SK-N-SH (cell line): ENCODE measurements at regions not wholly inside any gene's neighbourhood (a gene's known extent, or its start where the extent isn't known, plus 50 kb on each side); places are given as distances from the start of the nearest gene placed in this dataset.

Experiments
- CTCF ChIA-PET: fragments of 300-600, 350-600 bp; formaldehyde crosslinking; extraction: SDS; loops from one replicate; lab custom pipeline; 2021; lab: Yijun Ruan, JAX
- POLR2A ChIA-PET: fragments of 350-600 bp; sonication (Branson Sonifier 250); formaldehyde crosslinking; extraction: SDS; loops from one replicate; lab custom pipeline; 2020; ENCODE audit warnings: antibody characterized with exemption, inconsistent platforms; lab: Yijun Ruan, JAX
- DNase-seq: peaks from one replicate; pipeline ENCODE4 v3.0.0; 2012
- H2AFZ ChIP-seq: fragments of 200-600 bp; sonication (generic); 2 replicates; pipeline ENCODE4 v1.8.1; 2016; ENCODE audit warnings: antibody characterized with exemption, mild to moderate bottlenecking, low read depth
- H3F3A ChIP-seq: fragments of 200-600 bp; sonication (generic); replicated peaks from 2 replicates; pipeline ENCODE3; 2016; ENCODE audit warnings: antibody characterized with exemption, mild to moderate bottlenecking; ENCODE audit not compliant: insufficient read depth
- H3K27ac ChIP-seq, 2 experiments: fragments of 200-500 bp in 1 of 2; fragments of 200-600 bp in 1 of 2; sonication (Bioruptor generic) in 1 of 2; sonication (generic), shearing (Covaris generic) in 1 of 2; 2 replicates each; pipeline versions ENCODE4 v1.5.1 to v1.6.1; 2014 to 2016; ENCODE audit warnings: low read depth in 2 of 2, inconsistent platforms in 1 of 2, low read length in 1 of 2, mild to moderate bottlenecking in 1 of 2, mixed read lengths in 1 of 2
- H3K27me3 ChIP-seq: fragments of 200-600 bp; sonication (generic), shearing (Covaris generic); 2 replicates; pipeline ENCODE4 v1.6.1; 2016; ENCODE audit warnings: mixed run types; ENCODE audit not compliant: insufficient read depth
- H3K36me3 ChIP-seq, 2 experiments: fragments of 200-500 bp in 1 of 2; fragments of 200-600 bp in 1 of 2; sonication (Bioruptor generic) in 1 of 2; sonication (generic) in 1 of 2; replicated peaks in 1 of 2; 2 replicates each; pipeline versions ENCODE3 to v1.5.1; 2014 to 2016; ENCODE audit warnings: low read length in 1 of 2, mild to moderate bottlenecking in 1 of 2; ENCODE audit not compliant: insufficient read depth in 2 of 2, control insufficient read depth in 1 of 2
- H3K4me1 ChIP-seq, 2 experiments: fragments of 200-500 bp in 1 of 2; fragments of 200-600 bp in 1 of 2; sonication (Bioruptor generic) in 1 of 2; sonication (generic), shearing (Covaris generic) in 1 of 2; 2 replicates each; pipeline versions ENCODE4 v1.5.1 to v1.6.1; 2014 to 2016; ENCODE audit warnings: low read depth in 1 of 2, low read length in 1 of 2, mixed run types in 1 of 2; ENCODE audit not compliant: insufficient read depth in 2 of 2, control insufficient read depth in 1 of 2
- H3K4me2 ChIP-seq: fragments of 200-600 bp; sonication (generic), shearing (Covaris generic); 2 replicates; pipeline ENCODE4 v1.6.1; 2017; ENCODE audit warnings: mixed run types
- H3K4me3 ChIP-seq, 2 experiments: fragments of 200-500 bp in 1 of 2; fragments of 200-600 bp in 1 of 2; sonication (Bioruptor generic) in 1 of 2; sonication (generic), shearing (Covaris generic) in 1 of 2; 2 replicates each; pipeline versions ENCODE4 v1.5.1 to v1.8.1; 2014 to 2016; ENCODE audit warnings: low read depth in 2 of 2, inconsistent platforms in 1 of 2, low read length in 1 of 2, mild to moderate bottlenecking in 1 of 2, mixed read lengths in 1 of 2, moderate library complexity in 1 of 2
- H3K79me2 ChIP-seq: fragments of 200-600 bp; sonication (generic); 2 replicates; pipeline ENCODE4 v1.8.1; 2017; ENCODE audit warnings: mild to moderate bottlenecking; ENCODE audit not compliant: insufficient read depth
- H3K9ac ChIP-seq: fragments of 200-600 bp; sonication (generic); 2 replicates; pipeline ENCODE4 v1.6.1; 2017; ENCODE audit warnings: mixed run types
- H3K9me2 ChIP-seq: fragments of 200-600 bp; sonication (generic); 2 replicates; pipeline ENCODE4 v1.6.1; 2017; ENCODE audit warnings: mixed run types
- H3K9me3 ChIP-seq: fragments of 200-600 bp; sonication (generic); 2 replicates; pipeline ENCODE4 v1.6.1; 2017; ENCODE audit warnings: mixed run types, mild to moderate bottlenecking, moderate library complexity
- H4K20me1 ChIP-seq: fragments of 200-600 bp; sonication (generic); 2 replicates; pipeline ENCODE4 v1.6.1; 2017; ENCODE audit warnings: mild to moderate bottlenecking, mixed run types; ENCODE audit not compliant: insufficient read depth
- CHD2 ChIP-seq: fragments of 150-350 bp; IDR thresholded peaks from 2 replicates; pipeline ENCODE4 v1.6.1; 2018; ENCODE audit warnings: low read length; ENCODE audit not compliant: partially characterized antibody
- EP300 ChIP-seq, 2 experiments: IDR thresholded peaks; 2 replicates each; pipeline versions ENCODE4 v1.4.0 to v1.6.1; 2012; ENCODE audit warnings: borderline replicate concordance in 1 of 2, low read depth in 1 of 2, low read length in 1 of 2
- EZH2phosphoT487 ChIP-seq: fragments of 200-600 bp; sonication (generic); IDR thresholded peaks from 2 replicates; pipeline ENCODE4 v1.6.1; 2017; ENCODE audit warnings: low read depth, mixed run types, mild to moderate bottlenecking, antibody characterized with exemption, moderate library complexity, borderline replicate concordance
- FOXJ3 ChIP-seq: sonication (generic); formaldehyde crosslinking; IDR thresholded peaks from 2 replicates; pipeline ENCODE4 v1.5.1; 2020; ENCODE audit warnings: mild to moderate bottlenecking, missing genetic modification reagents
- GATA2 ChIP-seq: sonication (generic); formaldehyde crosslinking; IDR thresholded peaks from 2 replicates; pipeline ENCODE4 v1.5.0; 2020; ENCODE audit warnings: mild to moderate bottlenecking, missing genetic modification reagents
- IRF3 ChIP-seq: fragments of 150-350 bp; IDR thresholded peaks from 2 replicates; pipeline ENCODE4 v1.6.1; 2016; ENCODE audit warnings: mild to moderate bottlenecking, low read depth, low read length
- MAX ChIP-seq: IDR thresholded peaks from 2 replicates; pipeline ENCODE4 v1.4.0; 2012; ENCODE audit warnings: low read depth
- MXI1 ChIP-seq: IDR thresholded peaks from 2 replicates; pipeline ENCODE4 v1.6.1; 2012; ENCODE audit warnings: mild to moderate bottlenecking, low read depth, low read length, improper control_type of control experiment
- NRF1 ChIP-seq: IDR thresholded peaks from 2 replicates; pipeline ENCODE4 v1.6.1; 2012; ENCODE audit warnings: low read depth, mild to moderate bottlenecking, low read length
- PBX3 ChIP-seq: IDR thresholded peaks from 2 replicates; pipeline ENCODE4; 2012
- POLR2AphosphoS5 ChIP-seq: IDR thresholded peaks from 2 replicates; pipeline ENCODE4 v1.6.1; 2012; ENCODE audit warnings: low read depth, low read length
- RCOR1 ChIP-seq: fragments of 150-350 bp; IDR thresholded peaks from 2 replicates; pipeline ENCODE4 v1.6.1; 2017; ENCODE audit warnings: antibody characterized with exemption, low read length
- SIN3A ChIP-seq: IDR thresholded peaks from 2 replicates; pipeline ENCODE4 v1.6.1; 2012; ENCODE audit warnings: low read depth, mild to moderate bottlenecking, low read length, moderate library complexity, borderline replicate concordance
- TEAD4 ChIP-seq: IDR thresholded peaks from 2 replicates; pipeline ENCODE4 v1.4.0; 2012; ENCODE audit warnings: mild to moderate bottlenecking, borderline replicate concordance; ENCODE audit not compliant: insufficient read depth
- USF2 ChIP-seq: fragments of 150-350 bp; IDR thresholded peaks from 2 replicates; pipeline ENCODE4 v1.6.1; 2017; ENCODE audit warnings: antibody characterized with exemption, low read length, low read depth, borderline replicate concordance
- WGBS: methylation state at CpG from one replicate; pipeline ENCODE4 v1.1.6; 2017; ENCODE audit warnings: low lambda C conversion rate; 5-methylcytosine and 5-hydroxymethylcytosine counted together

- ChIA-PET POLR2A (no interaction called here), CTCF (no interaction called here)
- no peak for TF ChIP-seq CHD2
- no peak for TF ChIP-seq TEAD4
- no peak for TF ChIP-seq RCOR1
- no peak for TF ChIP-seq USF2
- no peak for TF ChIP-seq EZH2phosphoT487
- TF ChIP-seq SIN3A: no peak
- no peak for TF ChIP-seq IRF3
- no peak for TF ChIP-seq GATA2 (CRISPR knock-in tag)
- no peak for TF ChIP-seq MAX
- TF ChIP-seq EP300 (IDR thresholded peaks at IDR 0.05; ENCODE audit: borderline replicate concordance in 1 of 2, low read depth in 1 of 2, low read length in 1 of 2): no peak
- no peak for TF ChIP-seq PBX3
- TF ChIP-seq POLR2AphosphoS5: no peak
- no peak for TF ChIP-seq MXI1
- TF ChIP-seq NRF1: no peak
- H3K9ac ChIP-seq: no peak overlapping the region
- H2AFZ ChIP-seq: no peak overlapping the region
- H3K79me2 ChIP-seq: no peaks in the 10 kb centered on the region
- H4K20me1 ChIP-seq: no peaks in the 10 kb centered on the region
- no peak for DNase-seq
- no peak overlapping the region for H3K27ac ChIP-seq
- no peak overlapping the region for H3K4me3 ChIP-seq
- no peaks in the 10 kb centered on the region for H3F3A ChIP-seq
- no peaks in the 10 kb centered on the region for H3K9me2 ChIP-seq
- no peak overlapping the region for H3K4me2 ChIP-seq
- H3K4me1 ChIP-seq: no peaks in the 10 kb centered on the region
- H3K27me3 ChIP-seq: no peaks in the 10 kb centered on the region
- H3K9me3 ChIP-seq: no peaks in the 10 kb centered on the region
- no peaks in the 10 kb centered on the region for H3K36me3 ChIP-seq
- WGBS: 8% methylated on average over 2 of the region's 2 CpGs
These were observed 376.9 kb upstream of the KCNN2 start for GRCh38 chr5:113984928-113985327.

GRCh38 chr5:113985505-113985904, 376.4 kb upstream of the KCNN2 start:
- CTCF ChIA-PET: no interaction called here
- H3K4me3 ChIP-seq: no peak overlapping the region

More at GRCh38 chr5:113985505-113985904, 376.4 kb upstream of the KCNN2 start:
- Histone ChIP-seq H3K27ac (no peak overlapping the region), H3K27me3 (no peaks in the 10 kb centered on the region), H3K9me3 (no peaks in the 10 kb centered on the region), H3K4me1 (no peaks in the 10 kb centered on the region), H3K4me2 (no peak overlapping the region), H3K36me3 (no peaks in the 10 kb centered on the region), H2AFZ (no peak overlapping the region), H3K9ac (no peak overlapping the region), H3K79me2 (no peaks in the 10 kb centered on the region), H3K9me2 (no peaks in the 10 kb centered on the region), H4K20me1 (no peaks in the 10 kb centered on the region), H3F3A (no peaks in the 10 kb centered on the region)
- POLR2A ChIA-PET: no interaction called here
- no peak for DNase-seq
- WGBS: 12% methylated on average over 4 of the region's 4 CpGs
- TF ChIP-seq GATA2 (CRISPR knock-in tag) (no peak), FOXJ3 (CRISPR knock-in tag) (no peak)
